ENCODE measurements at regions not wholly inside any gene's neighbourhood (a gene's known extent, or its start where the extent isn't known, plus 50 kb on each side); places are given as distances from the start of the nearest gene placed in this dataset.

DNA sequence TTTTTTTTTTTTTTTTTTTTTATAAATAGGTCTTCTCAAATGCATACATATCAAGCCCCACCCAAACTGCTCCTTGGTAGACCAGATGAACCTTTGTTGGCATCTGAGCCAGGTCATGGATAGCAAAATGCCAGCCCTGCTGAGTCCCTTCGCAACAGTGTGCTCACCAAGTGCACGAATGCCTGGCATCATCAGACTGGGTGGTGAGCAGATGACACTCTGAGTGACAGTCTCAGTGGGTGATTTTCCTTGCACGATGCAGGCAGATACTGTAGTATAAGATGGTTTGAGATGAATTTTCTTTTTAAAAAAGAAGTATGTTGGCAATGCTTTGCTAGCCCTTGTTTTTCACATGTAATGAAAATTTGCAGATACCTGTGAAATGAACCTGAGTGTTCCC, 74.0 kb downstream of the RCN1 start:
- TF ChIP-seq, protein P1, sequence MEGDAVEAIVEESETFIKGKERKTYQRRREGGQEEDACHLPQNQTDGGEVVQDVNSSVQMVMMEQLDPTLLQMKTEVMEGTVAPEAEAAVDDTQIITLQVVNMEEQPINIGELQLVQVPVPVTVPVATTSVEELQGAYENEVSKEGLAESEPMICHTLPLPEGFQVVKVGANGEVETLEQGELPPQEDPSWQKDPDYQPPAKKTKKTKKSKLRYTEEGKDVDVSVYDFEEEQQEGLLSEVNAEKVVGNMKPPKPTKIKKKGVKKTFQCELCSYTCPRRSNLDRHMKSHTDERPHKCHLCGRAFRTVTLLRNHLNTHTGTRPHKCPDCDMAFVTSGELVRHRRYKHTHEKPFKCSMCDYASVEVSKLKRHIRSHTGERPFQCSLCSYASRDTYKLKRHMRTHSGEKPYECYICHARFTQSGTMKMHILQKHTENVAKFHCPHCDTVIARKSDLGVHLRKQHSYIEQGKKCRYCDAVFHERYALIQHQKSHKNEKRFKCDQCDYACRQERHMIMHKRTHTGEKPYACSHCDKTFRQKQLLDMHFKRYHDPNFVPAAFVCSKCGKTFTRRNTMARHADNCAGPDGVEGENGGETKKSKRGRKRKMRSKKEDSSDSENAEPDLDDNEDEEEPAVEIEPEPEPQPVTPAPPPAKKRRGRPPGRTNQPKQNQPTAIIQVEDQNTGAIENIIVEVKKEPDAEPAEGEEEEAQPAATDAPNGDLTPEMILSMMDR (IDR thresholded peaks at IDR 0.05) = no peak
- TF ChIP-seq POLR2A (IDR thresholded peaks at IDR 0.05) = no peak
